ENCODE measurements at regions not wholly inside any gene's neighbourhood (a gene's known extent, or its start where the extent isn't known, plus 50 kb on each side); places are given as distances from the start of the nearest gene placed in this dataset.
A peak's percentile ranks its signal among the peaks of the same experiment; 100 is the strongest.

- no peak for DNase-seq
- no peak overlapping the region for H3K27ac Mint-ChIP-seq
- no peaks in the 10 kb centered on the region for H3K27me3 Mint-ChIP-seq (ENCODE audit: low read depth, poor library complexity)
- H3K4me3 Mint-ChIP-seq = no peak overlapping the region
- peaks cover 6% of the 10 kb centered on the region for H3K9me3 Mint-ChIP-seq
- H3K4me1 Mint-ChIP-seq = no peaks in the 10 kb centered on the region
- no peak for TF ChIP-seq CTCF (IDR thresholded peaks at IDR 0.05)
- no peaks in the 10 kb centered on the region for H3K36me3 Mint-ChIP-seq (ENCODE audit: low read depth)
These were observed 203.6 kb upstream of the UBASH3B start for GRCh38 chr11:122451911-122452310.

DNA sequence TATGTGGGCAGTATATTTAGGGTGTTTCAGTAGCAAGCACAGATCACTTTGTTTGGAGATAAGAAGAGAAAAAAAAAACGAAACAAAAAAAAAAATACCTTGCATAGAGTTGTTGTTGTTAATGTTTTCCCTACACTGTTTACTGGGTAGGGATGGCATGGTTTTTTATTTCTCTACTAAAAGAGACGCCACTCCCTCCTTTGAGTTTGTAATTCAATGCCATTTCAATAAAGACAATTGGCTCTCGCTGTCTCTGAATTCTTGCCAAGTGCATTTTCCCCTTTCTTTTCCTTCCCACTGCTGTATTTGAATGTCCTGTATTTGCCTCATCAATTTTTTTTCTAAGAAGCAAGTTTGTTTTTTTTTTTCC is 213.9 kb upstream of the UBASH3B start:
- peaks cover 7% of the 10 kb centered on the region for H3K27me3 Mint-ChIP-seq (ENCODE audit: low read depth, poor library complexity)
- H3K36me3 Mint-ChIP-seq (ENCODE audit: low read depth) = no peaks in the 10 kb centered on the region
- DNase-seq = no peak
- H3K9me3 Mint-ChIP-seq = no peaks in the 10 kb centered on the region
- H3K4me3 Mint-ChIP-seq = no peak overlapping the region
- no peak overlapping the region for H3K27ac Mint-ChIP-seq
- no peak for TF ChIP-seq CTCF (IDR thresholded peaks at IDR 0.05)
- H3K4me1 Mint-ChIP-seq = no peaks in the 10 kb centered on the region

DNA sequence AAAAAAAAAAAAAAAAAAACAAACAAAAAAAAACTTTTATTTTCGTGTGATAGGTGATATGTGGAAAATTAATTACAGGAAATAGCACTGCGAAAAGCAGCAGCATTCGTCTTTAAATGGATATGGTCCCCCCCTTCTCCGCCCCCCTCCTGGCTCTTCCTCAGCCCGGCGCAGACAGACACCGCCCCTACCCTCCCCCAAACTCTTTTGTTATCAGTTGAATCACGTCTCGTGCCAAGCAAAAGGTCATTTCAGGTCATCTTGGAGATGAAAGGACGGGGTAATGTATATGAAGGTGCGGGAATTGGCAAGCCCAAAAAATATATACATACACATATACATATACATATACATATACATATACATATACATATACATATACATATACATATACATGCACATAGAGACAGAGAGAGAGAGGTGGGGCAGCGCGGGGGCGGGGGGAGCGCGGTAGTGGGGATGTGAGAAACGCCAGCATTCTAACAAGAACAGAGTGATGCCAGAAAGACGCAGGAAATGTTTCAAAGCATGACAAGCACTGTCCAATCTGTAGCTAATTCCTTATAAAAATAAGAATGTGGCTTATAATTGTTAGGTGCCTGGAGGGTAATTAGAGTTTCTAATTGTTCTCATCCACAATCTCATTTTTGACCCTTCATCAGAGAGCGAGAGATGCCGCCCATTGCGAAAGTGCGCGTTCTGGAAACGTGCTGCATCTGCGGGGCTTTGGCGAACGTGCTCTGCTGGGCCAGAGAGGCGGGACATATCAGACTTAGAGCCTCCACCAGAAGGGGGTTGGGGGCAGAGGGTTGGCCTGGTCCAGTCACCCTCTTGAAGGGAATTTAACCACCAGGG is 214.5 kb upstream of the UBASH3B start:
- no peak overlapping the region for H3K27ac Mint-ChIP-seq
- no peaks in the 10 kb centered on the region for H3K9me3 Mint-ChIP-seq
- TF ChIP-seq CTCF (IDR thresholded peaks at IDR 0.05) = no peak
- H3K4me1 Mint-ChIP-seq = no peaks in the 10 kb centered on the region
- peaks cover 6% of the 10 kb centered on the region for H3K27me3 Mint-ChIP-seq (ENCODE audit: low read depth, poor library complexity)
- no peak overlapping the region for H3K4me3 Mint-ChIP-seq
- peak; percentile 32 for DNase-seq
- H3K36me3 Mint-ChIP-seq (ENCODE audit: low read depth) = no peaks in the 10 kb centered on the region

- no peaks in the 10 kb centered on the region for H3K36me3 Mint-ChIP-seq (ENCODE audit: low read depth)
- DNase-seq = peak; percentile 38
- H3K27me3 Mint-ChIP-seq (ENCODE audit: low read depth, poor library complexity) = peaks cover 3% of the 10 kb centered on the region
- H3K9me3 Mint-ChIP-seq = no peaks in the 10 kb centered on the region
- TF ChIP-seq CTCF (IDR thresholded peaks at IDR 0.05) = no peak
- peak overlapping the region; percentile 53 for H3K27ac Mint-ChIP-seq
- no peak overlapping the region for H3K4me3 Mint-ChIP-seq
- H3K4me1 Mint-ChIP-seq = no peaks in the 10 kb centered on the region
These were observed 215.4 kb upstream of the UBASH3B start for GRCh38 chr11:122439866-122440810.

DNA sequence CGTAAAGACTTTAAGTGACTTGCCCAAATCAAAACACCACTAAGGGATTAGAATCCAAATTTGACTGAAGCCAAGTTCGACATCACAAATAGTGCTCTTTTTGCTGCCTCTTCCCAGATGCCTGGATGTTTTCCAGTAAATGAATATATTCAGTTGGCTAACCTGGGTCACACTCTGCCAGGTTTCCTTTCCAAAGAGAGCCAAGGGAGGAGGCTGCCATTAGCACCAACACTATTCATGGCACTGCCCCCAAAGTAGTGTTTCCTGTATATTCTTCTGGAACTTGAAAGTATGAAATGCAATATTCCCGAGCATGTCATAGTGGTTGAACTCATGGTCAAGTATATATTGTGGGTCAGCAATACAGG is 219.3 kb upstream of the UBASH3B start:
- Mint-ChIP-seq H3K4me3 (no peak overlapping the region), H3K9me3 (no peaks in the 10 kb centered on the region), H3K27me3 (ENCODE audit: low read depth, poor library complexity) (peaks cover 6% of the 10 kb centered on the region), H3K4me1 (no peaks in the 10 kb centered on the region), H3K27ac (no peak overlapping the region), H3K36me3 (ENCODE audit: low read depth) (no peaks in the 10 kb centered on the region)
- DNase-seq = no peak
- no peak for TF ChIP-seq CTCF (IDR thresholded peaks at IDR 0.05)
